CD4-positive, alpha-beta T cell (primary cell): ENCODE measurements at regions not wholly inside any gene's neighbourhood (a gene's known extent, or its start where the extent isn't known, plus 50 kb on each side); places are given as distances from the start of the nearest gene placed in this dataset.
A peak's percentile ranks its signal among the peaks of the same experiment; 100 is the strongest.

ENCODE experiments used
- ATAC-seq: fragments of 200-7000 bp; cut with Tn5 transposase; one replicate; pipeline ENCODE4 v1.10.0; 2022; ENCODE audit warnings: mild to moderate bottlenecking; ENCODE audit not compliant: poor library complexity
- CTCF ChIA-PET: fragments of 350-600 bp; sonication (Branson Sonifier 250); formaldehyde crosslinking; loops from one replicate; lab custom pipeline; 2021; ENCODE audit warnings: antibody characterized with exemption, inconsistent platforms; lab: Charles Lee
- POLR2A ChIA-PET: fragments of 350-600 bp; sonication (Branson Sonifier 250); formaldehyde crosslinking; loops from one replicate; lab custom pipeline; 2021; ENCODE audit warnings: antibody characterized with exemption, inconsistent platforms; lab: Charles Lee
- DNase-seq, 14 experiments: peaks; one replicate each; pipeline ENCODE4 v3.0.0-alpha.2; 2013 to 2020; ENCODE audit warnings: mixed read lengths in 2 of 14
- H3K27ac ChIP-seq, 2 donors: one replicate each; pipeline versions ENCODE4 v1.5.1 to v1.7.0; 2013; ENCODE audit warnings: low read length in 2 of 2, low read depth in 1 of 2, mild to moderate bottlenecking in 1 of 2
- H3K27me3 ChIP-seq, 2 experiments: 1 replicate in 1 of 2; 2 replicates in 1 of 2; pipeline versions ENCODE4 v1.6.1 to v1.7.0; 2013; ENCODE audit warnings: low read length in 2 of 2, control low read depth in 1 of 2, mild to moderate bottlenecking in 1 of 2, moderate library complexity in 1 of 2; ENCODE audit not compliant: insufficient read depth in 2 of 2, control insufficient read depth in 1 of 2
- H3K36me3 ChIP-seq: one replicate; pipeline ENCODE4 v1.6.1; 2013; ENCODE audit warnings: low read length, control low read depth; ENCODE audit not compliant: insufficient read depth
- H3K4me1 ChIP-seq: one replicate; pipeline ENCODE4 v1.6.1; 2013; ENCODE audit warnings: low read length, control low read depth; ENCODE audit not compliant: insufficient read depth
- H3K4me3 ChIP-seq: one replicate; pipeline ENCODE4 v1.5.1; 2013; ENCODE audit warnings: mild to moderate bottlenecking, low read length, moderate library complexity
- H3K9me3 ChIP-seq, 2 experiments: 1 replicate in 1 of 2; 2 replicates in 1 of 2; pipeline versions ENCODE4 v1.6.1 to v1.7.0; 2013; ENCODE audit warnings: low read length in 2 of 2, mild to moderate bottlenecking in 2 of 2, control low read depth in 1 of 2, moderate library complexity in 1 of 2; ENCODE audit not compliant: control insufficient read depth in 1 of 2, insufficient read depth in 1 of 2
- H3K27ac Mint-ChIP-seq: one replicate; pipeline ENCODE4 v1.8.0; 2020; ENCODE audit warnings: mixed read lengths
- H3K27me3 Mint-ChIP-seq: one replicate; pipeline ENCODE4 v1.8.0; 2021; ENCODE audit warnings: mixed read lengths
- H3K36me3 Mint-ChIP-seq: one replicate; pipeline ENCODE4 v1.8.0; 2021; ENCODE audit warnings: low read depth, mixed read lengths
- H3K4me1 Mint-ChIP-seq: one replicate; pipeline ENCODE4 v1.8.0; 2021; ENCODE audit warnings: low read depth, mixed read lengths
- H3K4me3 Mint-ChIP-seq: one replicate; pipeline ENCODE4 v1.8.0; 2020; ENCODE audit warnings: mild to moderate bottlenecking, mixed read lengths
- H3K9me3 Mint-ChIP-seq: one replicate; pipeline ENCODE4 v1.8.0; 2020; ENCODE audit warnings: mixed read lengths
- intact Hi-C, 2 experiments: fragments of 100-400 bp; cut with DNase I in 1 of 2; cut with micrococcal nuclease in 1 of 2; formaldehyde crosslinking; loops; one replicate each; pipeline versions ENCODE4 v1.15.1 to v1.9.0; 2023 to 2025; cut with DNase I, micrococcal nuclease
- TF ChIP-seq, protein P1 (sequence below): fragments of 200-600 bp; IDR thresholded peaks from one replicate; pipeline ENCODE4 v1.8.0; 2022; ENCODE audit warnings: antibody characterized with exemption, mild to moderate bottlenecking

GRCh38 chr2:134158295-134158694, 95.6 kb upstream of the MGAT5 start:
- intact Hi-C loops = no loop called here
- H3K27me3 Mint-ChIP-seq = no peaks in the 10 kb centered on the region
- DNase-seq (no peak), ATAC-seq (no peak)
- H3K27ac ChIP-seq = no peak overlapping the region
- ChIA-PET CTCF (interaction anchor here (1.5 kb wide), 1 partner anchor 9 kb away, joined by 4 read pairs; no protein-coding TSS in a partner anchor), POLR2A (no interaction called here)
- TF ChIP-seq, protein P1, sequence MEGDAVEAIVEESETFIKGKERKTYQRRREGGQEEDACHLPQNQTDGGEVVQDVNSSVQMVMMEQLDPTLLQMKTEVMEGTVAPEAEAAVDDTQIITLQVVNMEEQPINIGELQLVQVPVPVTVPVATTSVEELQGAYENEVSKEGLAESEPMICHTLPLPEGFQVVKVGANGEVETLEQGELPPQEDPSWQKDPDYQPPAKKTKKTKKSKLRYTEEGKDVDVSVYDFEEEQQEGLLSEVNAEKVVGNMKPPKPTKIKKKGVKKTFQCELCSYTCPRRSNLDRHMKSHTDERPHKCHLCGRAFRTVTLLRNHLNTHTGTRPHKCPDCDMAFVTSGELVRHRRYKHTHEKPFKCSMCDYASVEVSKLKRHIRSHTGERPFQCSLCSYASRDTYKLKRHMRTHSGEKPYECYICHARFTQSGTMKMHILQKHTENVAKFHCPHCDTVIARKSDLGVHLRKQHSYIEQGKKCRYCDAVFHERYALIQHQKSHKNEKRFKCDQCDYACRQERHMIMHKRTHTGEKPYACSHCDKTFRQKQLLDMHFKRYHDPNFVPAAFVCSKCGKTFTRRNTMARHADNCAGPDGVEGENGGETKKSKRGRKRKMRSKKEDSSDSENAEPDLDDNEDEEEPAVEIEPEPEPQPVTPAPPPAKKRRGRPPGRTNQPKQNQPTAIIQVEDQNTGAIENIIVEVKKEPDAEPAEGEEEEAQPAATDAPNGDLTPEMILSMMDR = no peak
- peaks cover 89% of the 10 kb centered on the region for H3K4me1 Mint-ChIP-seq
- H3K9me3 Mint-ChIP-seq = no peaks in the 10 kb centered on the region
- no peak overlapping the region for H3K4me3 Mint-ChIP-seq
- no peaks in the 10 kb centered on the region for H3K27me3 ChIP-seq
- H3K27ac Mint-ChIP-seq = no peak overlapping the region
- peaks cover 20% of the 10 kb centered on the region for H3K36me3 Mint-ChIP-seq
- no peaks in the 10 kb centered on the region for H3K9me3 ChIP-seq
- H3K36me3 ChIP-seq = peaks cover 19% of the 10 kb centered on the region
- no peak overlapping the region for H3K4me3 ChIP-seq
- H3K4me1 ChIP-seq = peaks cover 56% of the 10 kb centered on the region

DNA sequence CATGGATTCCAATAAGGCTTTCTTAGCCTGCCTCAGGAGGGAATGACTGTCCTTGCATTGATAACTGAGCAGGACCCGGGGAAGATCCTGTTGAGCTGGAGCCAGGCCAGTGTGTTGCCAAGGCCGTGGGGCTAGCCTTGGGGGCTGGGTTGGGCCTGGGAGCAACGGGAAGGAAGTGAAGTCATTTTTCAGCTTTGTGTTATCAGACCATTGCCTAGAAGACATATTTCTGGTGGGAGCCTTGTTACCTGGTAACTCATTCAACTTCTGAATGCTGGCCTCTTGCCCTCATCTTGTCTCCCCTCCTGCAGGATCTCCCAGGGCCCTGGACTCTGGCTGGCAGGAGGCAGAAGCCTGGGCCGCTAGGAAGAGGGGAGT, 92.7 kb upstream of the MGAT5 start:
- ATAC-seq = no peak
- no peaks in the 10 kb centered on the region for H3K9me3 Mint-ChIP-seq
- Histone ChIP-seq H3K36me3 (peaks cover 6% of the 10 kb centered on the region), H3K27me3 (no peaks in the 10 kb centered on the region), H3K9me3 (no peaks in the 10 kb centered on the region), H3K27ac (no peak overlapping the region), H3K4me1 (peaks cover 65% of the 10 kb centered on the region), H3K4me3 (no peak overlapping the region)
- TF ChIP-seq, protein P1 = no peak
- intact Hi-C loops = loop anchor here in 1 of 2 experiments (5.0 kb wide), 1 partner anchor 34 kb away; no protein-coding TSS in a partner anchor
- ChIA-PET CTCF (interaction anchor here (1.1 kb wide), 1 partner anchor 20 kb away, joined by 3 read pairs; no protein-coding TSS in a partner anchor), POLR2A (interaction anchor here (1.1 to 1.2 kb wide), 2 partner anchors 25 to 33 kb away, joined by 3 read pairs; no protein-coding TSS in a partner anchor)
- peaks cover 96% of the 10 kb centered on the region for H3K4me1 Mint-ChIP-seq
- no peak for DNase-seq
- H3K4me3 Mint-ChIP-seq = no peak overlapping the region
- H3K27ac Mint-ChIP-seq = peak overlapping the region; percentile 3
- H3K27me3 Mint-ChIP-seq = no peaks in the 10 kb centered on the region
- H3K36me3 Mint-ChIP-seq = peaks cover 1% of the 10 kb centered on the region

GRCh38 chr2:134163336-134163735, 90.5 kb upstream of the MGAT5 start:
- Mint-ChIP-seq H3K27ac (peak overlapping the region; percentile 2), H3K9me3 (no peaks in the 10 kb centered on the region), H3K36me3 (no peaks in the 10 kb centered on the region), H3K4me3 (no peak overlapping the region), H3K4me1 (peaks cover 97% of the 10 kb centered on the region), H3K27me3 (no peaks in the 10 kb centered on the region)
- Histone ChIP-seq H3K4me1 (peaks cover 63% of the 10 kb centered on the region), H3K27ac (no peak overlapping the region), H3K9me3 (no peaks in the 10 kb centered on the region), H3K4me3 (no peak overlapping the region), H3K36me3 (no peaks in the 10 kb centered on the region), H3K27me3 (no peaks in the 10 kb centered on the region)
- ATAC-seq (no peak), DNase-seq (no peak)
- CTCF ChIA-PET = no interaction called here
- TF ChIP-seq, protein P1 = no peak
- intact Hi-C loops = loop anchor here in 1 of 2 experiments (5.0 kb wide), 1 partner anchor 36 kb away; no protein-coding TSS in a partner anchor
- POLR2A ChIA-PET = no interaction called here
